Stimulated activated CD4-positive, alpha-beta T cell treated with anti-CD3 and anti-CD28 coated beads, Interleukin-4, amount 100 ng/mL, for 4 hours (primary cell): ENCODE measurements at regions not wholly inside any gene's neighbourhood (a gene's known extent, or its start where the extent isn't known, plus 50 kb on each side); places are given as distances from the start of the nearest gene placed in this dataset.
"Not testable (repeated sequence)": the region's sequence is repeated elsewhere in the genome, so short reads cannot be mapped to it uniquely, and the experiment has no call there.

ENCODE experiments used
- DNase-seq, 2 experiments: peaks; one replicate each; pipeline ENCODE4 v3.0.0-alpha.2; 2020

DNA sequence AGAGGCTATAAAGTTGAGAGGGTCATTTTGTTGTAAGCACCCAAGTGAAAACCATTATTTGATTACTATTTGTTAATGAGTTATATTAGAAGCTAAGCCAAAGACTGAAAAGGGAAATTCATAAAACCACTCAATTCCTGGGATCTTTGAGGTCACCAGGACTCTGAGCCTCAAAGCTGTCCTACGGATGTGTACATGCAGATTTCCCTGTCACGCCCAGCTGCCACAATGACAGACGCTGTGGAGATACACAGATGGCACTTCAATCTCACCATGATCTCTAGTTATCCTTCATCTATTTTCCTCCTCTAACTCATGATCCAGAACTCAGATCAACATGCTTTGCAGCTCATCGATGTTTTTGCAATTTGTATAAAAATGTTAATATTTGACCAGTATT is 403.5 kb upstream of the MIR17HG start:
- DNase-seq = no peak

DNA sequence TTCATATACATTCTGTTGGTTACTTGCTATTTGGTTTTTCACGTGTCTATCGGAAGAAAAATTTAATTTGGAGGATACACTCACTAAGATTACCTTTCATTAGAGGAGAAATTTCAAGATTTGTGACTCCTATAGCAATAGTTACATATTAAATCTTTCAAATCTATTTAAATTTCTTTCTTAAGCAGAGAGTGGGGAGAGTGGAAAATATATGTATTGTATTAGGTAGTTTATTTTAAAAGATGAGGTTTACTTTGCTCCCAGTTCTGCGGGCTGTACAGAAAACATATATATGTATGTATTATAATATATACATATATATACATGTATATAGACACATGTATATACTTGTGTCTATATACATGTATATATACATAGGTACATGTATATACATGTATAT is 402.3 kb upstream of the MIR17HG start:
- DNase-seq = not testable (repeated sequence)

DNA sequence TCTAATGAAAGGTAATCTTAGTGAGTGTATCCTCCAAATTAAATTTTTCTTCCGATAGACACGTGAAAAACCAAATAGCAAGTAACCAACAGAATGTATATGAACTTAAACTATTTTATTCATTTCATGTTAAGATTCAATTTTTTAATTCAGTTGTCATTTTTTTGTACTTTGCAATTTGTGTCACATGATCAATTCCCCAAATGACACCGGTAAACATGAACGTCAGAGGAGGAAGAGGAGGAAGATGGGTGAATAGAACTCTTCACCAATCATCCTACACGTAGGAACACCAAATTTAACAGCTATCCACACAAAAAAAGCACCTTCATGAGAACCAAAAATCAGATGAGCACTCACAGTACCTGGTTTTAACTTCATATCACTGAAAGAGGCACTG is 401.4 kb upstream of the MIR17HG start:
- DNase-seq = not testable (repeated sequence)

DNA sequence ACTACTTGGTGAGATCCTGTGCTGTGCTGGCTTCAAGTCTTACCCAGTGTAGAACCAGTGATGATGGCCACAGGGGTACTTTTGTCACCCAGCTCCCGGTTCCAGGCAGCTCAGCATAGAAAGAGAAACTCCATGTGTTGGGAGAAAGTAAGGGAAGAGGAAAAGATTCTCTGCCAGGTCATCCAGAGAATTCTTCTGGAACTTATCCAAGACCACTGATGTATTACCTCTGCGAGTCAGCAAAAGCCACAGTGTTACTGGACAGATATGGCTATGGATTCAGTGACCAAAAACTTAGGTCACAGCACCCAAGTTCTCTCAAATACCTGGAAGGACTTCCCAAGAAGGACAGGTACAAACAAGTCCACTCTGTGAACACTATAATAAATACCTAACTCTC is 399.5 kb upstream of the MIR17HG start:
- DNase-seq = no peak

DNA sequence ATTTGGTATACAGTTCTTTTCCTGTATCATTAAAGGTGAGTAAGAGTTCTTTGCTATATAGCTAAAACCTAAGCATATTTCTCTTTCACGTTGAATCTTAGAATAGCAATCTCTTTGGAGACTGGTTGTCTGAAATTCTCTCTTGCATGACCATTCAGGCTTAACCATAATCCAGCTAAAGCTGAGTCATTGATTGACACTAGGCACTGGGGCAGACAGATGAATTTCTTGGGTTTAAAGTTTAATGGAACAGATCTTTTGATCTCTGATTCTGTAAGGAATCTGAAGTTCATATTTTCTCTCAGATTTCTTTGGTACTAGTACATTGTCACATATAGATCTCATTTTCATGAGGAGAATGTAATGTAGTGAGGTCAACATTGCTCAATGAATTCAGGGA is 397.3 kb upstream of the MIR17HG start:
- no peak for DNase-seq

GRCh38 chr13:90951663-90952062 is 395.8 kb upstream of the MIR17HG start:
- no peak for DNase-seq

DNA sequence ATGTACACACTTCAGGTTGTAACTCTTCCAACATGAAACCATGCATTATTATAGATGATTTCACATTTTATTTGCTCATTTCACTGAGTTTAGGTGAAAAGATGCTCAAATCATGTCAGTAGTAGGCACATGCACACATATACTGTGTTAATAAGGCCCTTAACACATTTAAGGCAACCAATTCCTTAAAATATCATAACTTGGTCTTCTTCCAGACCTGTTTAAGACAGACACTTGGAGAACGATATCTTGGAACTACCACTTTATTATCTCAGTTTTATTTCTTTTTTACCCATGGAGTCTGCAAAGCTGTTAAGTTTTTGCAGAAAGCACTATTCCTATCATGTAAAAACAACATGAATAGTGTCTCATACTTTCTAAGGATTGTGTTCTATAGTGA is 395.2 kb upstream of the MIR17HG start:
- DNase-seq = no peak

DNA sequence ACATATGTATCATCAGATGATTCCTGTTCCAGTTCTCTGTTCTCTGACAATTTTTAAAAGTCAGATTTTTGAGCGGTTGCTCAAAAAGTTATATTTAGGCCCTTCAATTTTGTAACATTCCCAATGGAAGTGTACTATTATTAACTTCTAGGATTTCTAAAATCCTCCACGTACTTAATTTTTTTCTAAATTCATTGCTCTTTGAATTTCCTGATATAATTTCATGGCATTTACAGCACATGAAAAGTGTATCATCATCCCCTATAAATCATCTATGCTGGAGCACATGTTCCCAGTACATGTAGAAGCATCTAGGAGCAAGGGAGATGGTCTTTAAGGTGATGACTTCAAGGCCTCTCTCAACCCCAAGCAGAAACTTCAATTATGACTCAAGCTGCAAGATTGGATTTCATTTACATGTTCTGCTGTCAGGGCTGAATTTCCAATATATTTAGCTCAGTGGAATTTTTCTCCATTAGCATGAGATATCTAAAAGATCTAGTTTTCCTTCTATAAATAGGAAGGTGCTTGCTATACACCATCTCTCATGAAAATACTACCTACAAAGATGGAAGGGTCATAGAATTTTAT is 392.8 kb upstream of the MIR17HG start:
- no peak for DNase-seq

DNA sequence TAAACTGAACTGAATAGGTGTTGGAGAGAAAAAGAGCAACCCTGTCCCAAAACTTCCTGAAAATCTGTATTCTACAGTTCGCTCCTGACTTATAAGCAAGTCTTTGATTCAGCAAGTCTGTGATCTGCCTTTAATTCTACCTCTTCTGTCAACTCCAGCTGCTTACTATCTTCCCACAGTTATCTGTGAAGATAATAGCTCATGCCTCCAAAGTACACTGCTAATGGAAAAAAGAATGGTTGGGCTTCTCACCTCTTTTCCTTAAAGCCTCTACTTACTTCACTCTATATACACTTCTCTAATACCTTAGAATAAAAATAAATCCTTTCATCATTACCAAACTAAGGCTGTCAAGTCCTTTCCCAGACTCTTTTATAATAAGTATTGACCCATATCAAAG is 391.5 kb upstream of the MIR17HG start:
- no peak for DNase-seq

- DNase-seq = no peak
Measured at GRCh38 chr13:90958866-90959265, 388.6 kb upstream of the MIR17HG start.

DNA sequence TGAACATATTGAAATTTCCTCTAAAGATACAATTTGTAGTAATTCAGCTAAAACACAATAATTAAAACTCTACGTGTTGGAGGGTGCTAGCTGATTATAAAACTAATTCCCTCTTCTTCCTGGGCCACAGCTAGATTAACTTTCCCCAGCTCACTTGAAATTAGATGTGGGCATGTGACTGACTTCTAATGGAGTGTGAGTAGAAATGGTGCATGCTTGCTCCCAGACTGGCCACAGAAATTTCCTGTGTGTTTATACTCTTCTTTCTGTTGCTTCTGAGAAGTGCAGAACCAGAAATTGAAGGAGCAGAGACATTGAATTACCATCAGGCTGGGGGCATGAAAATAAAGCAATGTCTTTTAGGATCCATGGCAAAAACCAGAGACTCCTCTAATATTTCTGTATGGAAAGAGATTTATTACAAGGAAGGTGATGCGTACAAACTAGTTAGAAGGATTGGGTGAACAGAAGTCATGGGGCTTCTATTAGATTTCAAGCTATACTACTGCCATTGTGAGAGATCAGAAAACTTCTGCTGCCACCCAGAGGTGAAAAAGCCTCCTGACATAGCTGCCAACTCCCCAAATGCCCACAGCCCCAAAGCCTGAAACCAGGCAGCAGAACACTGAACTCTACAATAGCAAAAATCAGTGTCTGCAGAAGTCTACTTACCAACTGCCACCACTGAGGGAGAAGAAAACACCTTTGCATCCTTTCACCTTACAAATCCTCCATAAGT is 379.2 kb upstream of the MIR17HG start:
- DNase-seq = no peak

DNA sequence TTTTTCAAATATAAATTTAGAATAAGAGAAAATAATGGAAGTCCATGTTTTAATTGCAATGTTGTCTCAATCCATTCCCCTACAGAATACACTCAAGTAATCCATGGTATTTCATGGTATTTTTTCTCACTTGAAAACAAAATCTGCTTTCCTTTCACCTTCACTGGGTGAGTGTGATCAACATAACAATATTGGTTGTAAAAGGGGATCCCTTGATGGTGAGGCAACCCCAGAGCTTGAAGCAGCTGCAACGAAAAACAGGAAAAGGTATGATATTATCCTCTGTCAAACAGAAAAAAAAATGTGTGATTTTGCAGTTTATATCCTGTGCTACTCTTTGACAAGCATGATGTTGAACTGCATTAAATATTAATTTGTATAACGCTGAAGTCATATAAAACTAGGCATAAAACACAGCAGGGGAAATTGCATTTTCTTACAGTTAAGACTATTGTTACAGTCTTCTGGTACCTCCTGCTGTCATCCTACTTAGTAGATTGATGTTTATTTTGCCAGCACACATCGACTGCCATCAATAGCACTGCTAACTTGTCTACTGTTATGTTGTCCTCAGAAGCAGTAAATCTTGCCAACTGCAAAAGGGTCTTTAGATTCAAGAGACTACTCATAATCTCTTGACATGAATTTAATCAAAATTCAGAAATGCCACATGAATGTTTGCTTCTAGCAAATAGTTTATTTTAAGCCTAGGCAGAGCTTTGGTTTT is 373.1 kb upstream of the MIR17HG start:
- DNase-seq = no peak

DNA sequence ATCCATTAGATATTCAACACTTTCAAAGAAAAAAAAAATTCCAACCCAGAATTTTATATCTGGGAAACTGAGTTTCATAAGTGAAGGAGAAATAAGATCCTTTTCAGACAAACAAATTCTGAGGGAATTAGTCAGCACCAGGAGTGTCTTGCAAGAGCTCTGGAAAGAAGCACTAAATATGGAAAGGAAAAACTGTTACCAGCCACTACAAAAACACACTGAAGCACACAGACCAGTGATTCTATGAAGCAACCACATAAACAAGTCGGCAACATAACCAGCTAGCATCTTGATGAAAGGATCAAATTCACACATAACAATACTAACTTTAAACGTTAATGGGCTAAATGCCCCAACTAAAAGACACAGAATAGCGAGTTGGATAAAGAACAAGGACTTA is 368.4 kb upstream of the MIR17HG start:
- no peak for DNase-seq

DNA sequence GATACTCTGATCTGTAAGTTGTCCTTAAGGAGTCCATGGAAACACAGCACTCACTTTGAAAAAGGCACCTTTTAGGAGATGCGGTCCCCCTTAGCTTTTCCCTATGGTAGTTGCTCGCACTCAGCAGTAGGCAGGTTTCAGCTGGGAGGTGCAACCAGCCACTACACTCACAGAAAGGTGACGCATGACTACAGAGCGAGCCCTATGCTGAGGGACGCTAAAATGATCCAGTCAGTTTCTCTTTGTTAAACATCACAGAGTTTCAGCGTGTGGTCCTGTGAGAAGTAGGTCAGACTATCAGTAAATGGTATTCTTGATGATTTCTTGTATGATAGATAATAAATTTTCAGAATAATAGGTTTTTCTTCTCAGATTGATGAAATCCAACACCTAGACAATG is 362.7 kb upstream of the MIR17HG start:
- DNase-seq = no peak

GRCh38 chr13:90995001-90995400 is 352.5 kb upstream of the MIR17HG start:
- no peak for DNase-seq

GRCh38 chr13:90995614-90996013 is 351.9 kb upstream of the MIR17HG start:
- DNase-seq = no peak

DNA sequence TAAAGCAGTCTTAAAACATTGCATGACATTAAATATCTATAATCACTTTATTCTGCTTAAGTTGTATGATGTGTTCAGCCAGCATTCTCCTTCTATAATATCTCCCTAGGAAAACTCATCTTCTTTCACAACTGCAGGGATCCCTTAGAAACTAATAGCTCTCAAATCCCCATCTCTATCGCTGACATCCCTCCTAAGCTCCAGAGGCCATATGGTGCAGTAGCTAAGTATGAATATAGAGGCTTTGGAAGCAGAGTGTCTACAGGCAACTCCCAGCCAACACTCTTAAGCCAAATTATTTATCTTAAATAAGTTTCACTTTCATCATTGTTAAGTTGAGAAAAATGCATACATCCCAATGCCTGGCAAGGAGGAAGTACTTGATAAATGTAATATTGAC is 349.5 kb upstream of the MIR17HG start:
- no peak for DNase-seq

- DNase-seq = no peak
Measured at GRCh38 chr13:90999401-90999800, 348.1 kb upstream of the MIR17HG start.

- no peak for DNase-seq
Measured at GRCh38 chr13:91001371-91001770, 346.1 kb upstream of the MIR17HG start.

DNA sequence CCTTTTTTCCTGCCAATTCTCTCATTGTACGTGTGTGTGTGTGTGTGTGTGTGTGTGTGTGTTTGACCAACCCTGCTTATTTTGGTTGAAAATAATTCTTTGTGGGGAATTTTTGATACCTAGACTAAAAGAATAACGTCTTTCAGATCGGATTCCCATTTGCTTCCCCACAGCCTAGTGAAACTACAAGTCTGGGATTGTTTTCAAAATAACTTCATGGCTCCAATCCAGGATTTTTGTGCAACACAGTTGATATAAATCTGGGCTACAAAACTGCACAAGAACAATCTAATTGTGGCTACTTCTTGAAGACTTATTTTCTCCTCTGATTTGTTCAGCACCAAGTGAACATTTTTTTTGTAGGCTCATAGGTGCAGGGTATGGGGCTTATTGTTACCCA is 332.8 kb upstream of the MIR17HG start:
- DNase-seq = no peak

DNA sequence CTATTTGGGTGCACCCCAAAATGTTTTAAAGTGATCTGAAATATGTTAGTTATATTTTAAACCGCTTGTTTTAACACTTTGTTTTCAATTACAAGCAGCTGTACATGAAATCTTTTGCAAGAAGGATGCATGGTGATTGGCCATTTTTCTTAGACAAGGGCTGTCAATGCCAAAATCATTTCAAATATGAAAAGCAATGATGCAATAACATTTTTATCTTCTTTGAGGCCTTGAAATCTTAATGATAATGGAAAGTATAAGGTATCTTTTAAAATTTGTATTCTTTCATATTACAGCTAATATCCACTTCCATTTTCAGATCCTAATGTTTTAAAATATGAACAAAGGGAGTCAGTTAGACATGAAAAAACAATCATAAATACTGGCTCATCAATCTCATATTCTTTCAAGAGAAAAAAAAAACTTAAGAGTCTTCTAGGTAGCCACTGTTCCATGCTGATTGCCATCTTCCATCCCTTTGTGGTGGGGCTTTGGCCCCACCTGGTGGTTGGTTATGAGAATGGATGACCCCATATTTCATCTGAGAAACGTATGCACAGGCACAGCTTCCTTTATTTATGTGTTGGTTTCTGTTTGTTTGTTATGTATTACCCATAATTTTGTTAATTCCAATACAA is 330.3 kb upstream of the MIR17HG start:
- DNase-seq = no peak

DNA sequence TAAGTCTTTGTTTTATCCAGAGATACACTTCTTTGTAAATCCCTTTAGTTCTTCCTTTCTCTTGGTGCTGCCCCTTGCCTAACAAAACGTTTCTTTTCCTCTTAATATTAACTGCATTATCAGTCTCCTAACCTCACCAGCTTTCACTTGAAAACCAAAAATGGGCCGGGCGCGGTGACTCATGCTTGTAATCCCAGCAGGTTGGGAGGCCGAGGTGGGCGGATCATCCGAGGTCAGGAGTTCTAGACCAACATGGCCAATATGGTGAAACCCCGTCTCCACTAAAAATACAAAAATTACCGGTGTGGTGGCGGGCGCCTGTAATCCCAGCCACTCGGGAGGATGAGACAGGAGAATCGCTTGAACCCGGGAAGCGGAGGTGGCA is 329.8 kb upstream of the MIR17HG start:
- DNase-seq = no peak

DNA sequence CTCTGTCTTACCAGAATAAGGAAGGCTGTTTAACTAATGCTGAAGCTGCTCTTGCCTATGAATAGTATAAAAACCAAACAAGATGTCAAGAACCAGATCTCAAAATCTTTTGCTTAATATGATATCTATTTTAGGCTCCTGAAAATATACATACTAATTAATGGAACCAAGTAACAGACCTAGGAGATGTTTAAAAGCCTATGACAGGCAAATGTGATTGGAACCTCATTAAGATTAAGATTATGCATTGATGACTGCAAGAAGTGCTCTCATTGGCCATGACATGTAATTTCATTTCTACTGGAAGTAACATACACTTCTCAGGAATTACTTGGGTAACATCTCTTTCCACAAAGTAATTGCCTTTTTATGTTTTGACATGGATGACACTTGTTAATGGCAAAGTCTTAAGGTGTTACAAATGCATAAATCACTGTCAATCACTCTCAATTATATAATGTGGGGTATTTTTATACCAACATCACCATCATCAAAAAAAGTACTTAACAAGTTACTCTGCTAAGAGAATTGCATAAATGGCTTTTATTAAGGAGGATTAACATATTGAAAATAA is 326.9 kb upstream of the MIR17HG start:
- no peak for DNase-seq
